CD4-positive, alpha-beta T cell treated with Interleukin-1 beta for 1 hour (primary cell): ENCODE measurements at regions not wholly inside any gene's neighbourhood (a gene's known extent, or its start where the extent isn't known, plus 50 kb on each side); places are given as distances from the start of the nearest gene placed in this dataset.
"Not testable (repeated sequence)": the region's sequence is repeated elsewhere in the genome, so short reads cannot be mapped to it uniquely, and the experiment has no call there.

ENCODE experiments used
- DNase-seq, 2 donors: peaks; one replicate each; pipeline ENCODE4 v3.0.0-alpha.2; 2020 to 2022

- no peak for DNase-seq
These were observed 583.0 kb upstream of the CDH11 start for GRCh38 chr16:65704866-65705265.

GRCh38 chr16:65702707-65703402 is 581.0 kb upstream of the CDH11 start:
- DNase-seq, result no peak

- no peak for DNase-seq
These were observed 578.7 kb upstream of the CDH11 start for GRCh38 chr16:65700596-65700995.

- DNase-seq, result no peak
These were observed 577.0 kb upstream of the CDH11 start for GRCh38 chr16:65698791-65699321.

GRCh38 chr16:65697521-65697920 is 575.7 kb upstream of the CDH11 start:
- DNase-seq, result no peak

GRCh38 chr16:65697065-65697464 is 575.2 kb upstream of the CDH11 start:
- DNase-seq, result no peak

- not testable (repeated sequence) for DNase-seq
These were observed 570.0 kb upstream of the CDH11 start for GRCh38 chr16:65691846-65692245.

- no peak for DNase-seq
These were observed 567.9 kb upstream of the CDH11 start for GRCh38 chr16:65689726-65690125.

- DNase-seq, result no peak
These were observed 566.4 kb upstream of the CDH11 start for GRCh38 chr16:65688301-65688700.

GRCh38 chr16:65684230-65684629 is 562.4 kb upstream of the CDH11 start:
- no peak for DNase-seq

- no peak for DNase-seq
These were observed 559.5 kb upstream of the CDH11 start for GRCh38 chr16:65681406-65681805.

GRCh38 chr16:65679785-65680184 is 557.9 kb upstream of the CDH11 start:
- no peak for DNase-seq

- no peak for DNase-seq
These were observed 553.3 kb upstream of the CDH11 start for GRCh38 chr16:65675161-65675560.

GRCh38 chr16:65672960-65673359 is 551.1 kb upstream of the CDH11 start:
- DNase-seq, result no peak

GRCh38 chr16:65671071-65671470 is 549.2 kb upstream of the CDH11 start:
- no peak for DNase-seq

- no peak for DNase-seq
These were observed 546.3 kb upstream of the CDH11 start for GRCh38 chr16:65668064-65668595.

GRCh38 chr16:65667011-65667578 is 545.2 kb upstream of the CDH11 start:
- no peak for DNase-seq

GRCh38 chr16:65666132-65666941 is 544.5 kb upstream of the CDH11 start:
- DNase-seq, result no peak

GRCh38 chr16:65665586-65665985 is 543.7 kb upstream of the CDH11 start:
- DNase-seq, result no peak

GRCh38 chr16:65663774-65664173 is 541.9 kb upstream of the CDH11 start:
- no peak for DNase-seq

- no peak for DNase-seq
These were observed 540.4 kb upstream of the CDH11 start for GRCh38 chr16:65662256-65662655.

GRCh38 chr16:65661558-65661957 is 539.7 kb upstream of the CDH11 start:
- no peak for DNase-seq

- DNase-seq, result no peak
These were observed 538.5 kb upstream of the CDH11 start for GRCh38 chr16:65660390-65660789.

GRCh38 chr16:65659758-65660157 is 537.9 kb upstream of the CDH11 start:
- DNase-seq, result no peak
